Colonic mucosa (tissue), 4 donors: ENCODE measurements at regions not wholly inside any gene's neighbourhood (a gene's known extent, or its start where the extent isn't known, plus 50 kb on each side); places are given as distances from the start of the nearest gene placed in this dataset.

Source experiments
- DNase-seq: peaks from one replicate; pipeline ENCODE4 v3.0.0-alpha.2; 2020
- H3K27ac ChIP-seq: fragments of 200-600 bp; one replicate; pipeline ENCODE4 v1.8.0; 2021
- H3K27me3 ChIP-seq: fragments of 200-600 bp; one replicate; pipeline ENCODE4 v1.8.0; 2021
- H3K36me3 ChIP-seq: fragments of 200-600 bp; one replicate; pipeline ENCODE4 v1.8.0; 2021
- H3K4me1 ChIP-seq: fragments of 200-600 bp; one replicate; pipeline ENCODE4 v1.8.0; 2021; ENCODE audit warnings: mild to moderate bottlenecking
- H3K4me3 ChIP-seq: fragments of 200-600 bp; one replicate; pipeline ENCODE4 v1.8.0; 2021
- H3K9ac ChIP-seq, 2 donors: one replicate each; pipeline ENCODE4 v1.7.0; 2013; ENCODE audit warnings: control low read depth in 2 of 2, low read depth in 2 of 2, low read length in 2 of 2
- H3K9me3 ChIP-seq: fragments of 200-600 bp; one replicate; pipeline ENCODE4 v1.8.0; 2021
- CTCF ChIP-seq: fragments of 200-600 bp; IDR thresholded peaks from one replicate; pipeline ENCODE4 v1.8.0; 2022; ENCODE audit warnings: antibody characterized with exemption, mild to moderate bottlenecking
- intact Hi-C: fragments of 100-400 bp; cut with DNase I; formaldehyde crosslinking; loops from one replicate; pipeline ENCODE4 v1.14.1; 2022
- donor health status: healthy.
- donor health status: DM: no; HTN: no; CAD: no.
- donor health status: DM: no; HTN: no; CAD: no.

GRCh38 chr6:10205120-10205519 lies 209.8 kb downstream of the TFAP2A start:
- no peak overlapping the region for H3K27ac ChIP-seq
- no peaks in the 10 kb centered on the region for H3K27me3 ChIP-seq
- DNase-seq: no peak
- no peak overlapping the region for H3K4me3 ChIP-seq
- H3K36me3 ChIP-seq: no peaks in the 10 kb centered on the region
- intact Hi-C loops: no loop called here
- H3K9ac ChIP-seq: no peak overlapping the region
- no peak for TF ChIP-seq CTCF
- no peaks in the 10 kb centered on the region for H3K4me1 ChIP-seq
- no peaks in the 10 kb centered on the region for H3K9me3 ChIP-seq

- H3K4me3 ChIP-seq: no peak overlapping the region
- TF ChIP-seq CTCF: no peak
- no peaks in the 10 kb centered on the region for H3K9me3 ChIP-seq
- no peak overlapping the region for H3K27ac ChIP-seq
- H3K9ac ChIP-seq: no peak overlapping the region
- no peak for DNase-seq
- no peaks in the 10 kb centered on the region for H3K27me3 ChIP-seq
- H3K4me1 ChIP-seq: no peaks in the 10 kb centered on the region
- intact Hi-C loops: no loop called here
- H3K36me3 ChIP-seq: no peaks in the 10 kb centered on the region
Observed at GRCh38 chr6:10203651-10204050, 211.2 kb downstream of the TFAP2A start.

- intact Hi-C loops: no loop called here
- no peak overlapping the region for H3K4me3 ChIP-seq
- TF ChIP-seq CTCF: no peak
- DNase-seq: no peak
- no peaks in the 10 kb centered on the region for H3K27me3 ChIP-seq
- H3K27ac ChIP-seq: no peak overlapping the region
- no peaks in the 10 kb centered on the region for H3K4me1 ChIP-seq
- H3K9ac ChIP-seq: no peak overlapping the region
- no peaks in the 10 kb centered on the region for H3K9me3 ChIP-seq
- H3K36me3 ChIP-seq: no peaks in the 10 kb centered on the region
Observed at GRCh38 chr6:10202581-10202980, 212.3 kb downstream of the TFAP2A start.

- no peak for DNase-seq
- intact Hi-C loops: no loop called here
- H3K27me3 ChIP-seq: no peaks in the 10 kb centered on the region
- H3K36me3 ChIP-seq: no peaks in the 10 kb centered on the region
- H3K9me3 ChIP-seq: no peaks in the 10 kb centered on the region
- no peak for TF ChIP-seq CTCF
- no peaks in the 10 kb centered on the region for H3K4me1 ChIP-seq
- H3K4me3 ChIP-seq: no peak overlapping the region
- H3K9ac ChIP-seq: no peak overlapping the region
- H3K27ac ChIP-seq: no peak overlapping the region
Observed at GRCh38 chr6:10201606-10202510, 213.0 kb downstream of the TFAP2A start.

GRCh38 chr6:10196090-10196489 lies 218.8 kb downstream of the TFAP2A start:
- H3K4me1 ChIP-seq: no peaks in the 10 kb centered on the region
- H3K36me3 ChIP-seq: no peaks in the 10 kb centered on the region
- H3K4me3 ChIP-seq: no peak overlapping the region
- no peak for DNase-seq
- no peak overlapping the region for H3K27ac ChIP-seq
- no peaks in the 10 kb centered on the region for H3K9me3 ChIP-seq
- TF ChIP-seq CTCF: no peak
- intact Hi-C loops: no loop called here
- H3K27me3 ChIP-seq: no peaks in the 10 kb centered on the region
- H3K9ac ChIP-seq: no peak overlapping the region
